DMS153 treated with DMSO at 0.1 percent for 48 hours (cell line): ENCODE measurements at regions not wholly inside any gene's neighbourhood (a gene's known extent, or its start where the extent isn't known, plus 50 kb on each side); places are given as distances from the start of the nearest gene placed in this dataset.

Experiments used
- DNase-seq: peaks from one replicate; lab custom pipeline; 2025; ENCODE audit not compliant: unreplicated experiment; lab: John Stamatoyannopoulos, UW

- DNase-seq, result no peak
These were observed 841.0 kb upstream of the CELF4 start for GRCh38 chr18:38406607-38407006.

DNA sequence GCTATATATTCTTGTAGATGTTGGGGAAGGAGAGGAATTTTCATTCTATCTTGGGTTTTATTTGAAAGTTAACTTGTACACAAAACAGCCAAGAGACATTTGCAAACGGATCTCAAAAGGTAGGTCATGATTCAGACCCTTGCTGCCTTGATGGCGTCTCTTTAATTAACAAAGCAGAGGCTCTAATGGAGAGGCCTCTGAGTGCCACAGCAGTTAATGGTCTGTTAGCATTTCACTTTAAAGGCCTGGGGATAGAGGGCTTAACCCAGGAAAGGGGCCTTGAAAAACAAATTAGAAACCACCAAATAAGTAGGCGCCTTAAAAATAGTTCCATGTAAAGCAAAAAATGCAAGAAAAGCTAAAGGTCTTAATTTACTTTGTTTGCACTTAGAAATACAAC lies 836.9 kb upstream of the CELF4 start:
- DNase-seq, result no peak

- no peak for DNase-seq
These were observed 831.5 kb upstream of the CELF4 start for GRCh38 chr18:38397094-38397493.

DNA sequence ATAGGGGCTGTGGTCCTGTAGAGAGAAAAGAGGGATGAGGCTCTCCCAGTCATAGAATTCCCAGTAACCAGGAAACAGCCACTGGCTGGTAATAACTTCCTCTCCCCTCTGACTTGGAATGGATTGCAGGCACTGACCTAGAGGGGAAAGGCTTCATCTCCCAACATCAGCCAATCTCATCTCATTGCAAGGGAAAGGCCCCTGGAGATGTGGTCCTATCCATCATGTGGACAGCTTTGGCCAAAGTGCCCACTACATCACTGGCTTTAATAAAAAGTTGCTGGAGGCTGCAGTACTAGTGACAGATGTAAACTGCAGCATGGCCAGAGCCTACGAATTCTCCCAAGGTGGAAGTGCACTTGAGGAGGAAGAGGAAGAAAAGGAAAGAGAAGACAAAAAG lies 820.5 kb upstream of the CELF4 start:
- no peak for DNase-seq

DNA sequence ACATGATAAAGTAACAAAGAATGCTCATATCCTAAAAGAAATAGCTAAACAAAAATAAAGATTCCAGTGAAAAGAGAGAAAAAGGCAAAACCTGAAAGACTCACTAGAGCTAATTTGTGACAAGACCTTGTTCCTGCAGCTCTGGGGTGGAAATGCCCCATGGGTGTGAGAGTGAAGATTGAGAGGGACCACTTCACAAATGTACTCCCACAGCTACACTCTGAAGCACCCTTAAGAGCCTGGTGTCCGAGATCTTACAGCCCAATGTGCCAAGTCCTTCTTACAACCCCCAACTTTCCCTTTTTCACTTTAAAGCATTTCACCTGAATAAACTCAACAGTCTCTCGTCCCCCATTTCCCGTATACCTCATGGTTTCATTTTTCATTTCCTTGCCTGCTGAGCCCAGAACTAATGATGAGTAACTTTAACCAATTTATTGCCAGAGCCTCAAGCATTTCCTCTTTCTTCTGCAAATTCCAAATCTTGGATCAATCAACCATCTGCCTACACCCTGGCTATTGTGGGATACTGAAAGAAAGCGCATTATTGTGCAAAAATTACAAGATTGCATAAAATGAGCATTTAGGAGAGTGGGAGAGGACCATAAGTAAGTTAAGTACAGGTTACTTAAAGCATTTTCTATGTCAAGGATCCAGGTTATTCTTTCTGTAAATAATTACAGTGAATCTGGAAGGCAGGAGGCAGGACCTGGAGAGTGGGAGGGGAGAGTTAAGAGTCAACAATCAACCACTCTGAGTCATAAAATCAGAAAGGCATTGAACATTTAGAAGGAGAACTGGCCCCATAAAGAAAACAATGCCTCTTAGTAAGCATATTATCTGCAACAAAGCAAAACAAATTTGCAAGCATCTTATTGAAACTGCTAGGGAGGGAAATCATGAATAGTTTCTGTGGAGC lies 804.4 kb upstream of the CELF4 start:
- DNase-seq, result peak; percentile 13

DNA sequence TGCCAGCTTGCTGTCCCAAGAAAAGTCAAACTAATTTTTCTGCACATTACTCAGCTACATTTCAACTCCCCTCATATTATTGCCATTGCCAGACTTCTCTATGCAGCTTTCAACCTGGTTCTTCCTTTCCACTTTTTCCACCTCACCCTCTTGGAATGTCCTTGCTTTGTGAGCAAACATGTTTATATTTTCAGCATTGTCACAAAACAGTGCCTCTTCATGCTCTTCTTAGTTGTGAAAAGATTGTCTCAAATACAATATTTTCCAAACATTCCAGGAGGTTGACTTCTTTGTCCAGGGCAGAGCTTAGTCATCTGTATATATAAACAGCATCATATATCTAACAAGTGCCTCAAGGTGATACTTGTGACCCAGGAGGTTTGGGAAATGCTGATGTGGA lies 803.3 kb upstream of the CELF4 start:
- no peak for DNase-seq

GRCh38 chr18:38368246-38368645 lies 802.6 kb upstream of the CELF4 start:
- DNase-seq, result no peak

DNA sequence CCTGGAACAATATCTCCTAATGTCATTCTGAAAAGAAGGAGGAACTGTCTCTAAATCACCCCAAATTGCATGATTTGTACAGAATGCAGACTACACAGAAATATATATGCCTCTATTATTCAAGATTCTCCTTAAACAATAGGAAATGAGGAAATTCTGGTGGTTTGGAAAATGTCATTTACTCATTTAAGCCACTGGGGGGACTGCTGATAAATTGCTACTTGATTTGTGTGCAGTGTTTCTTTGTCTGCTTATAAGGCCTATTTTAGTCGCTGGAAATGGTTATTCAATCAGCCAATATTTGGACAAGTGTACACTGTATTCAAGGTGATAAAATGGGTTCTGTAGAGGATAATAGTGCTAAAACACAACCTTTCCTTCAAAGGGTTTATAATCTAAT lies 801.9 kb upstream of the CELF4 start:
- DNase-seq, result no peak

GRCh38 chr18:38362286-38362792 lies 796.7 kb upstream of the CELF4 start:
- no peak for DNase-seq

DNA sequence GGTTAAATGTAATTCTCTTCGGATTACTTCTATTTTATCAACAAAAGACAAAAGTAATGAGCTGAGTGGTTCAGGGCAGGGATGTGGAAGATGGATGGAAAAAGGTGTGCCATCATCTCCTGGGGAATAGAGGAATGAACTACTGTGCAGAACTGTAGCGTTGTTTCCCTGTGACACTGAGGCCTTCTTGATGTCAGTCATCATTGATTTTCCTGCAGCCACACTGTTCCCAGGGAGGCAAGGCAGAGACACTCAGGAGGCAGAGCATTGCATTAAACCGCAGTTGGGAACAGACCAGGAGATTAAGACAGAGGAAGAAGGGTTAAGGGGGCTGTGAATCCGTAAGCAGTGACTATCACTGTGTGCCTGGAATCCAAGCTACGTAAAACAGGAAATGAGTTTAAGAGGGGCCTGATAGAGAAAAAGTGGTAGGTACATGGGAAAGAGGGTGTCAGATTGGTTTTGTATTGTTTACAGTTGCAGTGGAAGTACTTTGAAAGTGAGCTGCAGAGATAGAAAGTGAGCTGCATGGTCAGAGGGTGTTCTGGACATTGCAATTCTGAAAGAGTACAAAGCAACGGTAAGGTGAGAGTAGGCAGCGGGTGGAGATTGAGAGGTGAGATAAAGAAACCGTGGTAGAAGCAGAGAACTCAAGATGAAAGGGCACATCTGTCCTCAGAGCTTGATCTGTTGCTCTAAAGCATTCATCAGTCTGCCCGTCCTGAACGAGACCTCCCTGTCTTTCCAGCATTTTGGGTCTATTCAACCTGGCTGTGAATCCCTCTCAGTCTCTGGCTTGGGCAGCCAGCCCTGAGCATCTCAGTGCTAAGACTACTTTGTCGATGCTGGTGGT lies 793.4 kb upstream of the CELF4 start:
- no peak for DNase-seq

GRCh38 chr18:38353149-38353548 lies 787.6 kb upstream of the CELF4 start:
- DNase-seq, result no peak

- DNase-seq, result no peak
These were observed 784.5 kb upstream of the CELF4 start for GRCh38 chr18:38350141-38350540.

GRCh38 chr18:38330573-38330972 lies 765.0 kb upstream of the CELF4 start:
- no peak for DNase-seq

- DNase-seq, result no peak
These were observed 763.5 kb upstream of the CELF4 start for GRCh38 chr18:38329145-38329544.

DNA sequence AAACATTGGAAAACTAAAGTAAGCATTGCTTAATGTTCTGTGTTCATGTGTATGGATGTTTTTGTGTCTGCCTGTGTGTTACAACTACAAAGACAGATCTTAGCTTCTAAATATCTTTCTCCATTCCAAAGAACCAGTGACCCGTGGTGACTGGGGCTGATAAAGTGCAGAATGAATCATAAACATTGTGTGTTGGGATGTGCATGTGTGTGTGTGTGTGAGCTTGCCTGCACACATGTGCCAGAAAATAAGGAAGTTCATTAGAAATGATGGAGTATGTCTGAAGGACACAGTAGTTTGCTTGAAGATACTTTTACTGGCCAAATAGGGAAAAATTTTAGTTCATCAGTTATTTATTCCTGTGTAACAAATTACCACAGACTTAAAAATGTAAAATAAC lies 756.6 kb upstream of the CELF4 start:
- no peak for DNase-seq

- no peak for DNase-seq
These were observed 755.7 kb upstream of the CELF4 start for GRCh38 chr18:38321262-38321661.

- DNase-seq, result no peak
These were observed 752.8 kb upstream of the CELF4 start for GRCh38 chr18:38318416-38318815.

DNA sequence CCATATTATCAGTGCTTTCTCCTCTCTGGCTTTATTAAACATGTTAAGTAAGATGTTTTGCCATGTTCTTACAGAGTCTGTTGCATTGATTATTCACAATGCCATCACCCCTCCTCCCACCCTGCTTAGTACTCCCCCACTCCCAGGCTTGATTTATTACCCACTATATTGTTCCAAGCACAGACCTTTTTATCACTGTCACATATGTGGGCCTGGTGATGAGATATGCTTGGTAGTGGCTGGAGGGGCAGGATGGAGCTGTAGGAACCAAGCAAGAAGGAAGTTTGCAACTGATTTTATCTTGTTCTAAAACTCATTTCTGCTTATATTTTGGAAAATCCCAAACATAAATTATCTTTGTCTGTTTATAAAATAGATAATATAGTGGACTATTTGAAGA lies 748.2 kb upstream of the CELF4 start:
- DNase-seq, result no peak

DNA sequence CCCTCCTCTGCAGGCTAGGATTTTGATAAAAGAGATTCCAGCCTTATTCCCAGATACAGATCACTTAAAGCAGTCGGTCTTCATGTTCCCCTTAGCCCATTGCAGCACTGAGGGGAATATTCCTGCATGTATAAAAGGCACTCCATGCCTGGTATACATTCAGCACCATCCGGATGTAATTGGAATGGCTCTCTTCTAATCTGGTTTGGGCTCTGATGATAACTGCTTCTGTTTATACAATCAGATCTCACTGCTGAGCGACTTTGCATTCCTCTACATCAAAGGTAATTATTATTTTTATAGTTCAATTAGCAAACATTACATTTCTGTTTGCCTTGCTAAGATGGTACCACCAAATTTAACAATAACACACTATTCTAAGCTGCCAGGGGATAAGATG lies 746.9 kb upstream of the CELF4 start:
- DNase-seq, result no peak

- no peak for DNase-seq
These were observed 745.3 kb upstream of the CELF4 start for GRCh38 chr18:38310936-38311335.

DNA sequence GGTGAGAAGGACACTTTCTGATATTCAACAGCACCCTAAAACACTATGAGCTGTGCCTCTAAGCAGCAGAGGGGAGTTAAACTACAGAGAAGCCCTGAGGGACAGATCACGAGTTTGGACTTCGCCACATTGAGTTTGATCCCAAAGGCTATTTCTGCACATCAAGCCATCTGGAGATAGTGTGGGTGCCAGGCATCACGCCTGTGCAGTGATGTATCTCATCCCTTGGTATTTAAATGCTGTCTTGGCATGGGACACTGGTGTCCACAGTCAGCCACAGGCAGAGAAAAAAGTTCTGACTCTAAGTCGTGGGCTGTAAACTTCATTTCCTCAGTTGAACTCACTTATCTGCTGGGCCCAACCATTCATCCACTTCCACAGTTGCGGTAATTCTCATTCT lies 742.3 kb upstream of the CELF4 start:
- no peak for DNase-seq

DNA sequence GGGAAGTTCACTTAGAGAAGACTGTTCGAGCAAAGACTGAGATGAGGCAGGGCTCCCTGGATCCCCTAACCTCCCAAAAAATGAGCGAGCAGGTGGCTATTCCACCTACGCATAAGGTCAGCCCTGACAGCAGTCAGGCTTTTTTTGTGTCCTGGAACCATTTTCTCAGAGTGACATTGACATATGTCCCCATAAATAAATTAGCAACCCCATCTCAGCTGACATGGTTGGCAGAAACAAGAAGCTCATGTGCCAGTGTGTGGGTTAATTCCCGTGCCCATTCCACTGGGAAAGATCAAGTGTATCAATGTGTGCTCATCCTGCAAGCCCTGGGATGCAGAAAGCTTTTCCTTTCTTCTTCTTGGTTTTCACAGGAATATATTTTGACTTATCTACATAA lies 740.4 kb upstream of the CELF4 start:
- DNase-seq, result no peak
